Activated CD8-positive, alpha-beta T cell treated with anti-CD3 and anti-CD28 coated beads for 36 hours (primary cell): ENCODE measurements at regions not wholly inside any gene's neighbourhood (a gene's known extent, or its start where the extent isn't known, plus 50 kb on each side); places are given as distances from the start of the nearest gene placed in this dataset.

ENCODE experiments used
- ATAC-seq: fragments of 200-7000 bp; cut with Tn5 transposase; one replicate; pipeline ENCODE4 v1.10.0; 2021; ENCODE audit warnings: mild to moderate bottlenecking, moderate library complexity
- CTCF ChIA-PET: fragments of 350-600 bp; sonication (Branson Sonifier 250); formaldehyde crosslinking; loops from one replicate; lab custom pipeline; 2021; ENCODE audit warnings: antibody characterized with exemption; lab: Charles Lee
- POLR2A ChIA-PET: fragments of 350-600 bp; sonication (Branson Sonifier 250); formaldehyde crosslinking; loops from one replicate; lab custom pipeline; 2021; ENCODE audit warnings: antibody characterized with exemption; lab: Charles Lee
- DNase-seq: peaks from one replicate; pipeline ENCODE4 v3.0.0-alpha.2; 2020
- H3K27ac Mint-ChIP-seq: one replicate; pipeline ENCODE4 v1.8.0; 2021; ENCODE audit warnings: mild to moderate bottlenecking, mixed read lengths
- H3K27me3 Mint-ChIP-seq: one replicate; pipeline ENCODE4 v1.8.0; 2021; ENCODE audit warnings: mixed read lengths
- H3K36me3 Mint-ChIP-seq: one replicate; pipeline ENCODE4 v1.8.0; 2021; ENCODE audit warnings: low read depth, mixed read lengths
- H3K4me1 Mint-ChIP-seq: one replicate; pipeline ENCODE4 v1.8.0; 2021; ENCODE audit warnings: low read depth, mixed read lengths
- H3K4me3 Mint-ChIP-seq: one replicate; pipeline ENCODE4 v1.8.0; 2021; ENCODE audit warnings: mild to moderate bottlenecking, moderate library complexity, mixed read lengths
- H3K9me3 Mint-ChIP-seq: one replicate; pipeline ENCODE4 v1.8.0; 2021; ENCODE audit warnings: mixed read lengths
- CTCF ChIP-seq: fragments of 200-600 bp; IDR thresholded peaks from one replicate; pipeline ENCODE4 v1.8.0; 2022; ENCODE audit warnings: antibody characterized with exemption, mild to moderate bottlenecking
- intact Hi-C: fragments of 100-400 bp; cut with micrococcal nuclease; formaldehyde crosslinking; loops from one replicate; pipeline ENCODE4 v1.10.0; 2022

- Mint-ChIP-seq H3K4me3 (no peak overlapping the region), H3K27me3 (peaks cover 1% of the 10 kb centered on the region), H3K4me1 (no peaks in the 10 kb centered on the region), H3K9me3 (no peaks in the 10 kb centered on the region), H3K36me3 (no peaks in the 10 kb centered on the region), H3K27ac (no peak overlapping the region)
- CTCF ChIA-PET = no interaction called here
- DNase-seq = no peak
- no peak for ATAC-seq
- no peak for TF ChIP-seq CTCF
- intact Hi-C loops = no loop called here
- POLR2A ChIA-PET = no interaction called here
Observed at GRCh38 chr2:145040433-145040832, 520.5 kb upstream of the ZEB2 start.

GRCh38 chr2:145038041-145038525 lies 518.2 kb upstream of the ZEB2 start:
- DNase-seq (no peak), ATAC-seq (no peak)
- intact Hi-C loops = no loop called here
- H3K27ac Mint-ChIP-seq = no peak overlapping the region
- no peaks in the 10 kb centered on the region for H3K9me3 Mint-ChIP-seq
- H3K36me3 Mint-ChIP-seq = no peaks in the 10 kb centered on the region
- peaks cover 1% of the 10 kb centered on the region for H3K27me3 Mint-ChIP-seq
- TF ChIP-seq CTCF = no peak
- ChIA-PET CTCF (no interaction called here), POLR2A (no interaction called here)
- H3K4me3 Mint-ChIP-seq = no peak overlapping the region
- no peaks in the 10 kb centered on the region for H3K4me1 Mint-ChIP-seq

GRCh38 chr2:145036421-145037011 lies 516.6 kb upstream of the ZEB2 start:
- Mint-ChIP-seq H3K36me3 (no peaks in the 10 kb centered on the region), H3K27me3 (peaks cover 1% of the 10 kb centered on the region), H3K4me3 (no peak overlapping the region), H3K4me1 (no peaks in the 10 kb centered on the region), H3K9me3 (no peaks in the 10 kb centered on the region), H3K27ac (no peak overlapping the region)
- DNase-seq (no peak), ATAC-seq (no peak)
- CTCF ChIA-PET = no interaction called here
- no peak for TF ChIP-seq CTCF
- POLR2A ChIA-PET = no interaction called here
- intact Hi-C loops = no loop called here

- ATAC-seq (no peak), DNase-seq (no peak)
- no peak overlapping the region for H3K27ac Mint-ChIP-seq
- intact Hi-C loops = no loop called here
- no peak overlapping the region for H3K4me3 Mint-ChIP-seq
- no peaks in the 10 kb centered on the region for H3K36me3 Mint-ChIP-seq
- ChIA-PET POLR2A (no interaction called here), CTCF (no interaction called here)
- TF ChIP-seq CTCF = no peak
- H3K4me1 Mint-ChIP-seq = no peaks in the 10 kb centered on the region
- H3K27me3 Mint-ChIP-seq = peaks cover 3% of the 10 kb centered on the region
- no peaks in the 10 kb centered on the region for H3K9me3 Mint-ChIP-seq
Observed at GRCh38 chr2:145034511-145034910, 514.6 kb upstream of the ZEB2 start.

GRCh38 chr2:145033438-145033837 lies 513.5 kb upstream of the ZEB2 start:
- TF ChIP-seq CTCF = no peak
- peaks cover 4% of the 10 kb centered on the region for H3K27me3 Mint-ChIP-seq
- intact Hi-C loops = no loop called here
- no peaks in the 10 kb centered on the region for H3K9me3 Mint-ChIP-seq
- no peaks in the 10 kb centered on the region for H3K36me3 Mint-ChIP-seq
- CTCF ChIA-PET = no interaction called here
- no peak overlapping the region for H3K27ac Mint-ChIP-seq
- ATAC-seq = no peak
- POLR2A ChIA-PET = no interaction called here
- DNase-seq = no peak
- H3K4me3 Mint-ChIP-seq = no peak overlapping the region
- H3K4me1 Mint-ChIP-seq = no peaks in the 10 kb centered on the region
